ENCODE measurements at regions not wholly inside any gene's neighbourhood (a gene's known extent, or its start where the extent isn't known, plus 50 kb on each side); places are given as distances from the start of the nearest gene placed in this dataset.

- DNase-seq = no peak
Observed at GRCh38 chr4:84100071-84100470, 399.0 kb downstream of the NKX6-1 start.

GRCh38 chr4:84099599-84099998 is 399.5 kb downstream of the NKX6-1 start:
- no peak for DNase-seq

- no peak for DNase-seq
Observed at GRCh38 chr4:84091266-84091665, 407.8 kb downstream of the NKX6-1 start.

GRCh38 chr4:84089652-84090437 is 409.2 kb downstream of the NKX6-1 start:
- DNase-seq = no peak

GRCh38 chr4:84085986-84086385 is 413.1 kb downstream of the NKX6-1 start:
- DNase-seq = no peak

GRCh38 chr4:84070289-84070688 is 428.8 kb downstream of the NKX6-1 start:
- no peak for DNase-seq

- DNase-seq = no peak
Observed at GRCh38 chr4:84063619-84064018, 435.5 kb downstream of the NKX6-1 start.

GRCh38 chr4:84058201-84058600 is 440.9 kb downstream of the NKX6-1 start:
- DNase-seq = no peak

- DNase-seq = no peak
Observed at GRCh38 chr4:84051639-84052038, 447.5 kb downstream of the NKX6-1 start.

- DNase-seq = no peak
Observed at GRCh38 chr4:84051089-84051488, 448.0 kb downstream of the NKX6-1 start.

- DNase-seq = no peak
Observed at GRCh38 chr4:84050015-84050414, 449.1 kb downstream of the NKX6-1 start.

GRCh38 chr4:84046551-84046950 is 452.5 kb downstream of the NKX6-1 start:
- DNase-seq = no peak

GRCh38 chr4:84041426-84041825 is 457.7 kb downstream of the NKX6-1 start:
- DNase-seq = no peak

GRCh38 chr4:84035568-84035967 is 463.5 kb downstream of the NKX6-1 start:
- DNase-seq = no peak

- DNase-seq = no peak
Observed at GRCh38 chr4:84032372-84032771, 466.7 kb downstream of the NKX6-1 start.

- DNase-seq = no peak
Observed at GRCh38 chr4:84031401-84031800, 467.7 kb downstream of the NKX6-1 start.

GRCh38 chr4:84028340-84028739 is 470.8 kb downstream of the NKX6-1 start:
- no peak for DNase-seq

GRCh38 chr4:84024405-84024804 is 474.7 kb downstream of the NKX6-1 start:
- DNase-seq = no peak

- DNase-seq = no peak
Observed at GRCh38 chr4:84022564-84022963, 476.5 kb downstream of the NKX6-1 start.

GRCh38 chr4:84019626-84020025 is 479.5 kb downstream of the NKX6-1 start:
- DNase-seq = no peak

GRCh38 chr4:84003046-84003445 is 467.1 kb downstream of the GPAT3 start:
- DNase-seq = no peak

GRCh38 chr4:84001876-84002569 is 466.1 kb downstream of the GPAT3 start:
- DNase-seq = no peak

- DNase-seq = no peak
Observed at GRCh38 chr4:83996254-83996653, 460.3 kb downstream of the GPAT3 start.

- DNase-seq = no peak
Observed at GRCh38 chr4:83993774-83994173, 457.9 kb downstream of the GPAT3 start.
